Activated naive CD4-positive, alpha-beta T cell treated with Interleukin-2 at 50 U/mL for 16 hours (primary cell): ENCODE measurements at regions not wholly inside any gene's neighbourhood (a gene's known extent, or its start where the extent isn't known, plus 50 kb on each side); places are given as distances from the start of the nearest gene placed in this dataset.
"Not testable (repeated sequence)": the region's sequence is repeated elsewhere in the genome, so short reads cannot be mapped to it uniquely, and the experiment has no call there.

ENCODE experiments used
- DNase-seq: peaks from one replicate; pipeline ENCODE4 v3.0.0-alpha.2; 2020

DNA sequence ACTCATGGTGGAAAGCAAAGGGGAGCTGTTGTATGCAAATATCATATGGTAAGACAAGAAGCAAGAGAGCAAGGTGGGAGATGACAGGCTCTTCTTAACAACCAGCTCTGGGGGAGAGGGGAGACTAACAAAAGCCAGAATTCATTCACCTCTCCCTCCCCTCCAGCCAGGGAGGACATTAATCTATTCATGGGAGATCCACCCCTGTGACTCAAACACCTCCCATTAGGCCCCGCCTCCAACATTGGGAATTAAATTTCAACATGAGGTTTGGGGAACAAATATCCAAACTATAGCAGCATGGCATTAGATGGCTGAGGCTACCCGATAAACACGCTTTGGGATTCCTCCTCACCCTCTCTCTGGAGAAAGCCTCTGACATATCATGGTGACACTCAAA is 210.6 kb downstream of the RHOU start:
- DNase-seq, result no peak

- not testable (repeated sequence) for DNase-seq
Measured at GRCh38 chr1:228949617-228950016, 214.3 kb downstream of the RHOU start.

DNA sequence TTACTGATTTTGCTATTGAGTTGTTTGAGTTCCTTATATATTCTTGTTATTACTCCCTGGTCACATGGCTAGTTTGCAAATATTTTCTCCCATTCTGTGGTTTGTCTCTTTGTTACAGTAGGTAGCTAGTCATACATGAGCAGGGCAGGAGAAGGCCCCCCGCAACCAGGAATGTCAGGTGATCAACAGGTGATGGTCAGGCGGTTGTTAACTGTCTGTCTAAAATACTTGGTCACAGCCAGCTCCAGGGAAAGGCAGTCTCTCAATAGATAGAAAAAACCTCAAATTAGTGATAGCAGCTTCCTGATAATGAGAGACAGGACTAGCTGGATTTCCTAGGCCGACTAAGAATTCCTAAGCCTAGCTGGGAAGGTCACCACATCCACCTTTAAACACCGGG is 217.9 kb downstream of the RHOU start:
- DNase-seq, result no peak

DNA sequence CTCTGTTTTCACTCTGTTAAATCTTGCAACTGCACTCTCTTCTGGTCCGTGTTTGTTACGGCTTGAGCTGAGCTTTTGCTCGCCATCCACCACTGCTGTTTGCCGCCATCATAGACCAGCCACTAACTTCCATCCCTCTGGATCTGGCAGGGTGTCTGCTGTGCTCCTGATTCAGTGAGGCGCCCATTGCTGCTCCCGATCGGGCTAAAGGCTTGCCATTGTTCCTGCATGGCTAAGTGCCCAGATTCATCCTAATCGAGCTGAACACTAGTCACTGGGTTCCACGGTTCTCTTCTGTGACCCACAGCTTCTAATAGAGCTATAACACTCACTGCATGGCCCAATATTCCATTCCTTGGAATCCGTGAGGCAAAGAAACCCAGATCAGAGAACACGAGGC is 218.5 kb downstream of the RHOU start:
- not testable (repeated sequence) for DNase-seq

DNA sequence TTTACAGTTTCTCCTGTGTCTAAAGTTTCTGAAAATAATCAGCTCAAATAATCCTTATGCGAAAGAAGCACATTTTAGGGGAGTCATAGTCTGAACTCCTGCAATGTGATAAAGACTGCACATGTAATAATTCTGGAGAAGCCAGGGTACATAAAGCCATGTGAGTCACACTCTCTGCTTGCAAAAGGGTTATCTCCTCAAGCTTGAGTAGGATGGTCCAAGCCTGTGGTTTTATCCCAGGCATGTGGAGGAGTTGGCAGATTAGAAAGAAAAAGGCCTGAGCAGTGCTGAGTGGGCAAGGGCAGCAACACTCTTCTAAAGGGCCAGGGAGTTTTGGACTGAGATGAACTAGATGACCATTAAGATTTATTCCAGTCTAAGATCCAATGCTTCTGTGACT is 220.4 kb downstream of the RHOU start:
- DNase-seq, result no peak

DNA sequence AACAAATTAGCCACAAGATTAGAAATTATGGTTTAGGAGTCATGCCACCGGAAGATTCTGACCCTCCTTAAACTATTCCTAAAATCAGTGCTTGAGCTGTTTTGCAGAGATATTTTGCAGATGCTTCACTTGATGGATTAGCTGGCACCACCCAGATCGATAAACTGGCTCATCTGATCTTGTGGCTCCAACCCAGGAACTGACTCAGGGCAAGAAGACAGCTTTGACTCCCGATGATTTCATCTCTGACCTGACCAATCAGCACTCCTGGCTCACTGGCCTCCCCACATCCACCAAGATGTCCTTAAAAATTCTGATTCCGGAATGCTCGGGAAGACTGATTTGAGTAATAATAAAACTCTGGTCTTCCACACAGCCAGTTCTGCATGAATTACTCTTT is 221.6 kb downstream of the RHOU start:
- DNase-seq, result no peak

GRCh38 chr1:228957535-228957934 is 222.3 kb downstream of the RHOU start:
- DNase-seq, result no peak

DNA sequence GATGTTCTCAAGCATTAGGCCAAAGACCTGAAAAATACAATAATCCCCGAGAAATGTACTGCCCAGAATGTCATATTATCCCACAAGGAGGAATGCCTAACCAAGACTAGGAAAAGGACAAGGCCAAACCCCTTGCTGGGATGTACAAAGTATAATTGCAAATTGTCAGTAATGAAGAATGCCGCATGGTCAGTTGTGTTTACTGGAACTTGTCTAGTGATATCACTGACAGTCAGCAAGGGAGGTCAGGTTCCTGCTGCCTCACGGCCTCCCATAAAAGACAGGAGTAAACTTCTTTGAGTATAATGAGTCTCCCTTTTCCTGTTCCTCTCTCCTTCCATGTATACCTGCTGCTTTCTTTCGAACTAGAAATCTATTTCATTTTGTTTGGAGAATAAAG is 222.8 kb downstream of the RHOU start:
- no peak for DNase-seq

DNA sequence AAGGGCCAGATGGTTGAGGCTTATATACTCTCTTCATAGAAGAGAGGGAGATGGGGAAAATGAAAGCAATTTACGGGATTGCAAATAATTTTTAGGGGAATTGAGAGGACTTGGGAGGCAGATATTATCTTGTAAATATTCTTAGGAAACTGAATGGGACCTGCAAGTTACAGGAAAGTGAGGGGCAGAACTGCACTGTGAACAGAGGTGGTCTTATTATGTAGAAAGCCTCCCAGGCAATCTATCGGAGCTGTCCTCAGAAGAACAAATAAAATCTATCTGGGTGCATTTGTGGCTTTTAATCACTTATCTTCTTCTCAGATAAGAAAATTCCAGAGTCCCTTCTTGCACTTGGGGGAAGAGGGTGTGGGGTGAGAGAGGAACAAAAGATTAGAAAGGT is 223.5 kb downstream of the RHOU start:
- no peak for DNase-seq

DNA sequence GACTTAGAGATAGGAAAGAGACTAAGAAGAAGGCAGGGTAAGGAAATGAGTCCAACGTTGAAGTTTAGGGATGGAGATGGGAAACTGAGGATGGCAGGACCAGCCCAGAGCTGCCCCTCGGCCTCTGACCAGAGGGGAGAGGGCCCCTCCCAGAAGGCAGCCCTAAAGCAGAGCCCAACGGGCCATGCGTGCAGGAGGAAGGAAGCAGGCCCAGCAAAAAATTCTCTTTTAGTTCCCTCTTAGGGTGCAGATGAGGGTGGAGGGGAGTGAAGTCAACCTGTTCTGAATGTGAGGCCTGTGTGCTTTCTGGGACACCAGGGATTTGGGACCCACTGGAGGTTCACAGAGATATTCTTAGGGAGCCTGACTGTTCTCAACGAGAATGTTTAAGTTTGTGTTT is 225.4 kb downstream of the RHOU start:
- DNase-seq, result no peak

DNA sequence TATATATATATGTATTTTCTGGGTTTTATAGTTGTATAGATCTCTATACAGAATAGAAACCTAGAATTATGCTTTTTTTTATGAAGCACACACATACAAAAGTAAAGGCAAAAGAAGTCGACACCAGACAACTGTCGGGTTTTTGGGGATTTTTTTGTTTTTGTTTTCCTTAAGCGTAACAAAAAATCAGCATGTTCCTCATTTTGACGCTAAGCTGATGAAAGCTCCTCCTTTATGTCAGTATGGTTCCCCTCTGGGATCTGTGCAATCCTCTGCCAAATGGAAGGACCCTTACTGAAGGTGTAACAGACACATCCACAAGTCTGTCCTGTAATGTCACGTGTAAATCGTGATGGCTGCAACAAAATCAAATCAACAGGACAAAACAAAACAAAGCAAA is 226.2 kb downstream of the RHOU start:
- DNase-seq, result no peak

GRCh38 chr1:228963795-228964177 is 228.5 kb downstream of the RHOU start:
- DNase-seq, result no peak

DNA sequence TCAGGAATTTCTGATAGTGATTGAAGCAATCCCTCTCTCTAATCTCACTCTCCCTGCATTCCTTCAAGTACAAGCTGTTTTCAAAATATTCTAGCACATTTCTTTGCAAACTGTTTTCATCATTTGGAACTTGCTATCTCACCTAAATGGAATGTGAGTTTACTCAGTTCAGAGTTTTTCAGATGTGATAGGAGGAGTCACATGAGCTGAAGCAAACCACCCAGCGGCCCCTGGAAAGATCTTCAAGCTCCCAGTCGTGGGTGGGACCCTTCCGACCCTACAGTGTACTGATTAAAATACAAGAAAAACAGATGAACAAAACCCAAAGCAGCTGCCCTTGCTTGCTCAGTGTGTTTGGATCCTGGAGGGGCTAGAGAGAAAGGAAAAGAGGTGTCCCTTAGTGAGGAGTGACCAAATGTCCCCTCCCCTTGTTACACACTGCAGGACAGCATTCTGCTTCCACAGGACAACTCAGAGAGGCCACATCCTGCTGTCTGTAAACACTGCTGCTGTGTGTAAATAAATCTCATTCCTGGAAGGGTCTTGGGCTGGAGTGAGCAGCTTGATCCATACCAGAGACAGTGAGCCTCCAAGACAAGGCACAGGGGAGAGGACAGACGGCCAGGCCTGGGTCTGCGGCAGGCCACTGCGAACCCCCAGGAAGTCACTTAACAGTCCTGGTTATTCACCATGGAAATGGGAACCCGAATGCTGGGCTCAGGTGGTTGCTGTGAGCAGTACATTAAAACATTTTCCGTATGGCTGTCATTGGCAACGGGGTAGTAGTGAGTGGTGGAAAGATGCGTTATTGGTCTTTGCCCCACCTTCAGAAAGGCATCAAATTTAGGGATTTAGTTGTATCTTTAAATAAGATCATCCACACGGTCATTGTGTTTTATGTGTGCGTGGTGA is 229.2 kb downstream of the RHOU start:
- DNase-seq, result no peak

DNA sequence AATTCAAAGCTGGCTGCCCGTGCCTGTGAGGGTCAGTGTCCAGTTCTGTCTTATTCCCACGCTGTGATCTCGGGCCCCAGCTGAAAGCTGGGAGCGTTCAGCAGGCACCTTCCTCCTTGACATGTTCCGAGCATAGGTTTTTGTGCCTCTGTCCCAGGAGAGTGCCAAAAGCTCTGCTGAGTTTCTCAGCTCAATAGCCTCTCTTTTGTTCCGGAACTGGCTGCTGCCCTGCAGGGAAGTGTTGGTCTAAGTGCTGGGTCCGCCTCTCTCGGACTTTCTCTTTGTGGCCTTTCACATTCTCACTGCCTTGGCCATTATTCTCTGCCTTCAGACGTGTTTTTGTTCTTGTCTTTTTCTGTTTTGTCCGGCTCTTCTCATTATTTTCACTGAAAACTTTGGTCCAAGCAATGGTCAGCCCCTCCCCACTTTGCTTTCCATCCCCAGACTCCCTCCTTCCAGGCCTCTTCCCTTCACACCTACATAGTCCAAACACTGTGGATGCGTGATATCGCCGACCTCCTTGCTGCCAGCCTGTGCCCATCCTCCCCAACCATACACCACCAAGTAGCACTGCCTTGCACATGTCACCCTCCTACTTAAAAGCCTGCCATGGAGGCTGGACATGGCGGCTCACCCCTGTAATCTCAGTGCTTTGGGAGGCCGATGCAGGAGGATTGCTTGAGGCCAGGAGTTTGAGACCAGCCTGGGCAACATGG is 233.8 kb downstream of the RHOU start:
- no peak for DNase-seq

GRCh38 chr1:228969953-228970800 is 234.9 kb downstream of the RHOU start:
- DNase-seq, result no peak

DNA sequence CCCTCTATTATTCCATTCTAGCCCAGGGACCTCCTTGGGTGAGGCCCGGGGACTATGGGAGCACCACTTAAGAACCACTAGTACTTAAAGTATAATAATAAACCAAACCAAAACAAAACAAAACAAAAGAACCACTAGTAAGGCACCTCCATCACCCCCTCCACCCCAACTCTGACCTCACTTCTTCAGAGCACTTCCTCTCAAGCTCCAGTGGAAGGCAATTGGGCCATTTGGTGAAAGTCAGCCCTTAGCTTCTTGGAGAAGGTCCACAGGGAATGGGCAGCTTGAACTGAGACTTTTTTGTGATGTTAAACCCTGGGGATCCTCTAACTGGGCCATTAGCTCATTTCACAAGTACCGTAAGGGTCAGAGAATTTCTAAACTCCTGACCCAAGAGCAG is 237.3 kb downstream of the RHOU start:
- DNase-seq, result no peak

GRCh38 chr1:228974273-228974672 is 239.0 kb downstream of the RHOU start:
- no peak for DNase-seq

DNA sequence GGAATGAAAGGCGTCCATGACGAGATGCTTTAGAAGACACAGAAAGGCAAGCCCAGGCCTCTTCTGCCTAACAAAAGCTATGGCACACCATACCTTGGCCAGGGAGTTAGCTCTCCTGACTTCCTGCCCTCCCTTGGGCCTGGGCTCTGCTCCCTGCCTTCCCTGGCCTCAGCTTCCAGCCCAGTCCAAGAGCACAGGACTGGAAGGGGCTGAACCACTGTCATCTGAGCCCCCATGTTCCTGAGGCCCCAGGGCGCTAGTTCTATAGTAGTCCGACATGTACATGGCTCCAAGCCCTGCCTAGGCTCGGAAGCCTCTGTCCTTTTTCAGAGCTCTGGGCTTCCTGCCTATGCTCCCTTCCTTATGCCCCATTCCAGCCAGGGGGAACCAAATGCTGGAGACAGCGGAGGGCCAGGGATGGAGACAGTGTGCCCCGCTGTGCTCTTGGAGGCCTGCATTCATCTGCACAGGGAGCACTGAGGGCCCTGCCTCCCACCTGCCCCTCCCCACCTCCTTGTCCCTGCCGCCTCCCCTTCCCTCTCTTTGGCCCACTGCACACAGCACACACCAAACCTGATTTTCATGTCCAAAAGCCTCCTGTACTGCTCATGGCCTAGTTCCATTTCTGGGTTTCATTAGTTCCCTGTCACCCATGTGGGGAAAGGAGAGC is 240.1 kb downstream of the RHOU start:
- no peak for DNase-seq

DNA sequence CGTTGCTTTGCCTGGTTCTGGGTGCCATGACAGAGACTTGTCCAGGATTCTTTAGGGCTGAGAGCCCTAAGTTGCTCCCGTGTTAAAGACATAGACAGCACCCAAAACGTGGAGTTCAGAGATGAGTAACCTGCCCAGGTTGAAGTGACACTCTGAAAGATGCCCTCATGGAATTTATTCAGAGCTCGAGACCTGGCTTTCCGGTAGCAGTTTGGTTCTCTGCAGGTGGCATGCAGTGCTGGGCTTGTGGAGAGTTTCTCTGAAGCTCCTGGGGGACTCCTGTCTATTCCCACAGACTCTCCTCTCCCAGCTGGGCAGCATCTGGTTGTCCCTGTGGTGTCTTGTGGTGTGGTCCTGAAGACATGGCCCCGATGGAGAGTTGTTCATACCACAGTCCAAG is 241.0 kb downstream of the RHOU start:
- no peak for DNase-seq

DNA sequence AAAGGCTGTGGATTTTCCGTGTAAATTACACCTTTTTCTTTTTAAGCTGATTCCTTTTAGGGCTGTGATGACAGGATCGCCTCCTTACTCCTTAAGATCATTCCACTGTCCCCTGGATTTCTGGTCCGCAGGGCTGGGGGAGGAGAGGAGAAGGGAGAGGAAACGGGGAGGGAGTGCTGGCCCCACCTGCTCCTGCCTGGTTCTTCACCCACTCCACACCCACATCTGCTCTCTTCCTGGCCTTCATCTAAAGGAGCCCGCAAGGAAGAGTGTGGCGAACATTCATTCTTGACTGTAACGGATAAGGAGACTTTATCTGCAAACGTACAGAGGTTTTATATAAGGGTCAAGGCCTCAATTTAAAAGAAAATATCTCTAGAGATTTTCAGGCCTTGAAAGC is 242.0 kb downstream of the RHOU start:
- no peak for DNase-seq

DNA sequence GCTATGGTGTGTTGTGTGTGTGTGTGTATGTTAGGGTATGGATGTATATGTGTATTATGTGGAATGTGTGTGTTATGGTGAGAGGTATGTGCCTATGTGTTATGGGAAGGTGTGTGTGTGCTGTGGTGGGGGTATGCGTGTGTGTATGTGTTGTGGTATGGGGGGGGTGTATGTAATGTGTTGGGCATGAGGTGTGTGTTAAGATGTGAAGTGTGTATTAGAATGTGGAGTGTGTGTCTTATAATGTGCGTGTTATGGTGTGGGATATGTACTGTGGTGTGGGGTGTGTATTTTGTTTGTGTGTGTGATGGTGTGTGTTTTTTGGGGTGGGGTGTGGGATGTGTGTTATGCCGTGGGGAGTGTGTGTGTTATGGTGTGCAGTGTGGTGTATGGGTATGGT is 242.5 kb downstream of the RHOU start:
- no peak for DNase-seq

- no peak for DNase-seq
Measured at GRCh38 chr1:228978484-228979324, 243.4 kb downstream of the RHOU start.
